ENCODE measurements at regions not wholly inside any gene's neighbourhood (a gene's known extent, or its start where the extent isn't known, plus 50 kb on each side); places are given as distances from the start of the nearest gene placed in this dataset.

DNA sequence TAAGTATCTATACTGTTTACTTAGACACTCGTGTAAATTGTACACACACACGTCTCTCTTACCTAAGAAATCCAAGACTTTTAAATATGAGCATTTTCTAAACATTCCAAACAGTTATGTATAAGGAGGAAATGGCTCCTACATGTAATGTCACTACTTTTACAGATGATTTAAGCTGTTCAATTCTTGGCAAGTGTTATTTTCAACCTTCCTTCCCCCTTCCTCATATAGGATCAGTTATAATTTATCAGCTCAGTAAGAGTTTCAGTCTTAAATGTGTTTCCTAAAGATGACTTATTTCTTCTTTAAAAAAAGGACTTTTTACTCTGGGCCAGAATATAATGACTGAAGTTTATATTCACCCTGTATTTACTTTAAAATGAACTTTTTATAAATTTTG is 601.1 kb downstream of the ANKRD50 start:
- no peak for TF ChIP-seq POLR2A (IDR thresholded peaks at IDR 0.05)
- TF ChIP-seq, protein P1, sequence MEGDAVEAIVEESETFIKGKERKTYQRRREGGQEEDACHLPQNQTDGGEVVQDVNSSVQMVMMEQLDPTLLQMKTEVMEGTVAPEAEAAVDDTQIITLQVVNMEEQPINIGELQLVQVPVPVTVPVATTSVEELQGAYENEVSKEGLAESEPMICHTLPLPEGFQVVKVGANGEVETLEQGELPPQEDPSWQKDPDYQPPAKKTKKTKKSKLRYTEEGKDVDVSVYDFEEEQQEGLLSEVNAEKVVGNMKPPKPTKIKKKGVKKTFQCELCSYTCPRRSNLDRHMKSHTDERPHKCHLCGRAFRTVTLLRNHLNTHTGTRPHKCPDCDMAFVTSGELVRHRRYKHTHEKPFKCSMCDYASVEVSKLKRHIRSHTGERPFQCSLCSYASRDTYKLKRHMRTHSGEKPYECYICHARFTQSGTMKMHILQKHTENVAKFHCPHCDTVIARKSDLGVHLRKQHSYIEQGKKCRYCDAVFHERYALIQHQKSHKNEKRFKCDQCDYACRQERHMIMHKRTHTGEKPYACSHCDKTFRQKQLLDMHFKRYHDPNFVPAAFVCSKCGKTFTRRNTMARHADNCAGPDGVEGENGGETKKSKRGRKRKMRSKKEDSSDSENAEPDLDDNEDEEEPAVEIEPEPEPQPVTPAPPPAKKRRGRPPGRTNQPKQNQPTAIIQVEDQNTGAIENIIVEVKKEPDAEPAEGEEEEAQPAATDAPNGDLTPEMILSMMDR (IDR thresholded peaks at IDR 0.05) = no peak

All from esophagus squamous epithelium (tissue), 4 donors.